K562 (cell line): ENCODE measurements at regions not wholly inside any gene's neighbourhood (a gene's known extent, or its start where the extent isn't known, plus 50 kb on each side); places are given as distances from the start of the nearest gene placed in this dataset.

Experiments used
- CHD2 ChIP-seq: IDR thresholded peaks from 2 replicates; pipeline ENCODE4 v1.6.1; 2011; ENCODE audit warnings: low read depth, low read length
- EZH2 ChIP-seq: IDR thresholded peaks from 2 replicates; pipeline ENCODE4 v1.6.1; 2012; ENCODE audit warnings: low read depth, mild to moderate bottlenecking, inconsistent platforms, low read length, borderline replicate concordance
- HIVEP1 ChIP-seq: fragments of 250-450 bp; sonication (Bioruptor Pico); IDR thresholded peaks from 2 replicates; pipeline ENCODE4 v1.4.0; 2020; ENCODE audit warnings: mild to moderate bottlenecking
- RBM34 ChIP-seq: fragments of 200-400 bp; formaldehyde crosslinking; IDR thresholded peaks from 2 replicates; pipeline ENCODE4 v1.6.1; 2018; ENCODE audit warnings: low read length, borderline replicate concordance; ENCODE audit not compliant: insufficient read depth
- SP2 ChIP-seq: IDR thresholded peaks from 2 replicates; pipeline ENCODE4 v1.6.1; 2011; ENCODE audit warnings: mild to moderate bottlenecking, low read depth, low read length, moderate library complexity; ENCODE audit not compliant: poor library complexity, severe bottlenecking; ENCODE audit errors: extremely low read depth
- SPI1 ChIP-seq: IDR thresholded peaks from 2 replicates; pipeline ENCODE4 v1.6.1; 2011; ENCODE audit warnings: low read depth, low read length, control low read depth, borderline replicate concordance
- ZBTB2 ChIP-seq: fragments of 450-650 bp; IDR thresholded peaks from 2 replicates; pipeline ENCODE4 v1.6.1; 2016; ENCODE audit warnings: antibody characterized with exemption
- ZC3H8 ChIP-seq: fragments of 450-650 bp; IDR thresholded peaks from 2 replicates; pipeline ENCODE4 v1.6.1; 2017
- ZFP91 ChIP-seq: sonication (generic); formaldehyde crosslinking; IDR thresholded peaks from 2 replicates; pipeline ENCODE4 v1.8.0; 2022; ENCODE audit warnings: mild to moderate bottlenecking, missing genetic modification reagents
- ZNF512 ChIP-seq: IDR thresholded peaks from 2 replicates; pipeline ENCODE4 v1.6.1; 2016; ENCODE audit warnings: missing genetic modification characterization, missing compliant biosample characterization
- ZNF764 ChIP-seq: fragments of 250-450 bp; sonication (Bioruptor Pico); IDR thresholded peaks from 2 replicates; pipeline ENCODE4 v1.4.0; 2020; ENCODE audit warnings: low read depth, mild to moderate bottlenecking, moderate library complexity

- TF ChIP-seq CHD2 = no peak
- TF ChIP-seq HIVEP1 (CRISPR knock-in tag) = no peak
- no peak for TF ChIP-seq RBM34
- no peak for TF ChIP-seq ZNF764
- no peak for TF ChIP-seq SPI1
- TF ChIP-seq ZBTB2 = no peak
- no peak for TF ChIP-seq ZC3H8
- TF ChIP-seq EZH2 = no peak
- TF ChIP-seq SP2 = no peak
- TF ChIP-seq ZNF512 (tag) = no peak
- TF ChIP-seq ZFP91 (CRISPR knock-in tag) = no peak
These were observed 350.2 kb downstream of the IRS2 start for GRCh38 chr13:109436055-109436622.
